Fibroblast of pulmonary artery (primary cell): ENCODE measurements at regions not wholly inside any gene's neighbourhood (a gene's known extent, or its start where the extent isn't known, plus 50 kb on each side); places are given as distances from the start of the nearest gene placed in this dataset.

Experiments used
- DNase-seq: peaks from one replicate; pipeline ENCODE4 v3.0.0-alpha.2; 2010; ENCODE audit warnings: low read depth
- H3K4me3 ChIP-seq: replicated peaks from 2 replicates; pipeline ENCODE4 v1.5.1; 2011; ENCODE audit warnings: low read depth, mild to moderate bottlenecking, control low read depth, low read length, moderate library complexity
- TF ChIP-seq, protein P1 (sequence below): IDR thresholded peaks from 2 replicates; pipeline ENCODE4 v1.5.1; 2011; ENCODE audit warnings: mild to moderate bottlenecking, control low read depth, low read length, inconsistent platforms; ENCODE audit errors: missing control alignments

DNA sequence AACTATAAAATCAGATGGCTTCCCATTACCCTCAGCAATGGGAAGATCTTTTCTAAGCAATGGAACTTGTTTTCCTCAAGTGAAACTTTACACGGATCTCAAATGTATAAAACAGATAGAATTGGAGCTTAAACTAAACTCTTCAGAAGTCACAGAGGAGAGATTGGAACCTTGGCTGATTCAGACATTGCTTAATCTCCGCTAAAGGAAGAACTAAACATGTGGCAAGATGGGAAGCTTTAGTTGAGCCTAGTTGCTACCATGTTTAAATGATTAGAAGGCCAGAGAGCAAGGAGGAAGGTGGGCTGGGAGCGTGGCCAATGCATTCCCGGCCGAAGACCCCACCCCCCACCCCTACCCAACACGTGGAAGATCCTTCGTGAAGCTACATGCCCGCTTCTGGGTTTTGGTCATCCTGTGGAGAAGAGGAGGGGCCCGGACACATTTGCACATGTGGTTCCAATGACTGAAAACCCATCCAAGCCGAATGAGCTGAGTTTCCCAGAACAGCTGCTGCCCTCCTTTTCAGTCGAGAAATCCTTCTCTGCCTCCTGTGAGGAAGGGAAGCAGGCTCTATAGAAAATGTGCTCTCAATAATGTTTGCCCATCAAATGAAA lies 164.3 kb downstream of the MIS18A start:
- DNase-seq, result no peak
- H3K4me3 ChIP-seq, result no peak overlapping the region
- TF ChIP-seq, protein P1, sequence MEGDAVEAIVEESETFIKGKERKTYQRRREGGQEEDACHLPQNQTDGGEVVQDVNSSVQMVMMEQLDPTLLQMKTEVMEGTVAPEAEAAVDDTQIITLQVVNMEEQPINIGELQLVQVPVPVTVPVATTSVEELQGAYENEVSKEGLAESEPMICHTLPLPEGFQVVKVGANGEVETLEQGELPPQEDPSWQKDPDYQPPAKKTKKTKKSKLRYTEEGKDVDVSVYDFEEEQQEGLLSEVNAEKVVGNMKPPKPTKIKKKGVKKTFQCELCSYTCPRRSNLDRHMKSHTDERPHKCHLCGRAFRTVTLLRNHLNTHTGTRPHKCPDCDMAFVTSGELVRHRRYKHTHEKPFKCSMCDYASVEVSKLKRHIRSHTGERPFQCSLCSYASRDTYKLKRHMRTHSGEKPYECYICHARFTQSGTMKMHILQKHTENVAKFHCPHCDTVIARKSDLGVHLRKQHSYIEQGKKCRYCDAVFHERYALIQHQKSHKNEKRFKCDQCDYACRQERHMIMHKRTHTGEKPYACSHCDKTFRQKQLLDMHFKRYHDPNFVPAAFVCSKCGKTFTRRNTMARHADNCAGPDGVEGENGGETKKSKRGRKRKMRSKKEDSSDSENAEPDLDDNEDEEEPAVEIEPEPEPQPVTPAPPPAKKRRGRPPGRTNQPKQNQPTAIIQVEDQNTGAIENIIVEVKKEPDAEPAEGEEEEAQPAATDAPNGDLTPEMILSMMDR, result no peak

DNA sequence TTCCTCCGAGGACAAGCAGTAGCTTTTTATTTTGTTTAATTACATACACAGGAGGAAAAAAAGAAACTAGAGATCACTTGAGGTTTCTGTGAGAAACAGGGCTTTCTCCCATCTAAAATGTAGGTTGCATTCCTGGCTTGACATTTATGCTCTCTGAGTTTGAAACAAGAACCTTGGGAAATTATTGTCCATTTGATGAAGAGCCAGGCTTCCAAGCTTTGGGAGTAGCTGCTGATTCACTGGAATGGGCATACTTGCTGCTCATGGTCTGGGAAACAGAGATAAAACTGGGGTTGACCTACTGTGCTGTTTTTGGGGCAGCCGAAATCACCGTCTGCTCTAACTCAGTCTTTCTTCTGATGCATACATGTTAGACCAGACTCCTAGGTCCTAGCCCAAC lies 165.4 kb downstream of the MIS18A start:
- no peak for DNase-seq
- TF ChIP-seq, protein P1, result no peak

DNA sequence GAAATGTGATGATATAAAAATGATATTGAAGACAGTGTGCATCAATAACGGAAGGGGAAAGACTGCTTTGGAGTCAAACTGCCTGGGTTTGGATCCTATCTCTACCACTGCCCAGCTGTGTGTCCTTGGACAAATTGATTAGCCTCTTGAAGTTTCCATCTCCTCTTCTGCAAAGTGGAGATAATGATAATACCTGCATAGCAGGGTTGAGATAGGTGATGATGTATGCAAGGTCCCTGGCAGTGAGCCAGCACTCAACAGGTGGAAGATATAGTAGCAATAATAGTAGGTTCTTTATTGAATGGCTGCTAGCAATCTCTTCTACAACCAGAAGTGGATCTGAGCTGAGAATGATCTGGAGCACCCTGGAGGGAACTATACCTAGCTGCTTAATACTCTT lies 166.7 kb downstream of the MIS18A start:
- no peak for DNase-seq
- TF ChIP-seq, protein P1, result no peak
- H3K4me3 ChIP-seq, result no peak overlapping the region

More for the DNA sequence above, 165.4 kb downstream of the MIS18A start:
- no peak overlapping the region for H3K4me3 ChIP-seq

DNA sequence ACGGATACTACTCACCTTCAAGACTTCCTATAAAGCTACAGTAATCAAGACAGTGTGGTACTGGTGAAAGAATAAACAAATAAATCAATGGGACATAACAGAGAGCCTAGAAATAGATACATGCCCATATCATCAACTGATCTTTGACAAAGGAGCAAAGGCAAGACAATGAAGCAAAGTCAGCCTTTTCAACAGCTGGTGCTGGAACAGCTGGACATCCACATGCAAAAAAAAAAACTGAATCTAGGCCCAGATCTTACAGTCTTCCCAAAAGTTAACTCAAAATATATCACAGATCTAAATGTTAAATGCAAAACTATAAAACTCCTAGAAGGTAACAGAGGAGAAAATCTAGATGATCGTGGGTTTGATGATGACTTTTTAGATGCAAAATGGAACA lies 170.3 kb downstream of the MIS18A start:
- no peak for DNase-seq
- H3K4me3 ChIP-seq, result no peak overlapping the region
- TF ChIP-seq, protein P1, result no peak

DNA sequence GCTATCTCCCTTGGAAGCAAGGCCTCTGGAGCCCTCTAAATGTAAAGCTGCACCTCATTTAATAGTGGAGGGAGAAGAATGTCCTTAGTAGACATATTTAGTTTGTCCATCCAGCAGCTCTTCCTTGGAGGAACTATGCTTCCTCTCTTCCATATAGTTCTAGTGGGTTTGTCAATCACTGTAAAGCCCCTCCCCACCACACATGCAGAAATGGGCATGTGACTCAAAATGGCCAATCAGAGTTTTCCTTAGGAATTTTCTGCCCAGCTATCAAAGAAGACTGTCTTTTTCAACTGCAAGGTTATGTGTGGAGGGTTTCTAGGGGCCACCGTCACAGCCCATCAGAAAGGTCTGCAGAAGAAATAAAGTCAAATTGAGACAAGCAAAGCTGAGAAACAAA lies 175.5 kb downstream of the MIS18A start:
- TF ChIP-seq, protein P1, result no peak
- no peak for DNase-seq
- no peak overlapping the region for H3K4me3 ChIP-seq

DNA sequence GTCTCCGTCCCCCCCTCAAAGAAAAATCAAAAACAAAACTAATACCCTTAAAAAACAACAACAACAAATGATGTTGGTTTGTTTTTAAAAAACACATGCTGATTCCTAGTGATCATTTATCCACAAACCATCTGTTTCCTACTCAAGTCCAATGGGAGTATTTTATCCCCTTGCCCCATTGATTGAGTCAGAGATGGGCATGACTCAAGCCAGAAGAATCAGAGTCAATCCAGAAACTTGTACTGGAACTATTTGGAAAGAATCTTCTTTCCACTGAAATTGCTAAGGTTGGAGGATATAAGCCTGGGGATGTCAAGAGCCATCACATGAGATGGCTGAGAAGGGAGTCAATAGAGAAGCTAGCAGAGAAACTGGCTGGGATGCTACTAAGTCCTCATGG lies 176.4 kb downstream of the MIS18A start:
- DNase-seq, result no peak
- H3K4me3 ChIP-seq, result no peak overlapping the region
- TF ChIP-seq, protein P1, result no peak

DNA sequence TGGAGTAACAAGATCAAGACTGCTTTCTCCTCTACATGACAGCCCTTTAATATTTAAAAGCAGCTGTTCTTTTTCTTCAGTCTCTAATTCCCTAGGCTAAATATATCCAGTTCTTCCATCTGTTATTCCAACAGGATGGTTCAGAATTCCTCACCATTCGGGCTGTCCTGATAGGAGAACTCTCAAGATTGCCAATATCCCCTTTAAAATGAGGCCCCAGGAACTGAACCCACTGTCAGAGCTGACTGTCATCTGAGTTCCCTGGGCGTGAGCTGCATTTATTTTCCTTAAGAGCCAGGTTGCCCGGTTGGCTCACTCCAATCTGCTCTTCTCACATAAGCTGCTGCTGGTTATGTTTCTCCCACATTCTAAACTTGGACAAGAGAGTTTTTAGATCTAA lies 177.6 kb downstream of the MIS18A start:
- H3K4me3 ChIP-seq, result no peak overlapping the region
- DNase-seq, result no peak
- TF ChIP-seq, protein P1, result no peak
